ENCODE measurements at regions not wholly inside any gene's neighbourhood (a gene's known extent, or its start where the extent isn't known, plus 50 kb on each side); places are given as distances from the start of the nearest gene placed in this dataset.

DNA sequence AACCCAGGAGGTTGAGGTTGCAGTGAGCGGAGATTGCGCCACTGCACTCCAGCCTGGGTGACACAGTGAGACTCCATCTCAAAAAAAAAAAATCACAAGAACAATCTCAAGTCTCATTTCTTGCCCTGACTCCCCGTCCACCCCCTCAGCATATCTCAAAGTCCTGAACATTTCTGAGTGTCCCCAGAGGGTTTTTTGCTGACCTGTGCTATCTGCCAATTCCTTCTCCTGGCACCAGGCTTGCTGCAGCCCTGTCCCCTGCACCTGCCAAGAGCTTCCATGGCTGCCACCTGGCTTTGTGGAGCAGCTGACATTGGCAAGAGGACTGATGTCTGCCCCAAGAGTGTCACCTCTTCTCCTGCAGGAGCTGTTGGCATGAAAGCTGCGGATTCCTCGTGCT lies 54.9 kb upstream of the PTPRT start:
- CTCF ChIA-PET (ENCODE audit: low intra/inter-chr PET ratio, low total read pairs) = no interaction called here
- intact Hi-C loops (cut with micrococcal nuclease; ENCODE audit: unreplicated experiment) (no loop called here), in situ Hi-C loops (cut with HindIII; ENCODE audit: extremely low pct_ligation_motif_present, low pct_unique_long_range_greater_than_20kb) (no loop called here)
- no peaks in the 10 kb centered on the region for H4K20me1 ChIP-seq (ENCODE audit: insufficient read depth, low read length)
- no peaks in the 10 kb centered on the region for H3K36me3 ChIP-seq (replicated peaks in 1 of 2; ENCODE audit: control insufficient read depth in 1 of 2, insufficient read depth in 2 of 2, low read length in 2 of 2)
- H3K9me3 ChIP-seq (ENCODE audit: low read length) = no peaks in the 10 kb centered on the region
- TF ChIP-seq, protein P1, sequence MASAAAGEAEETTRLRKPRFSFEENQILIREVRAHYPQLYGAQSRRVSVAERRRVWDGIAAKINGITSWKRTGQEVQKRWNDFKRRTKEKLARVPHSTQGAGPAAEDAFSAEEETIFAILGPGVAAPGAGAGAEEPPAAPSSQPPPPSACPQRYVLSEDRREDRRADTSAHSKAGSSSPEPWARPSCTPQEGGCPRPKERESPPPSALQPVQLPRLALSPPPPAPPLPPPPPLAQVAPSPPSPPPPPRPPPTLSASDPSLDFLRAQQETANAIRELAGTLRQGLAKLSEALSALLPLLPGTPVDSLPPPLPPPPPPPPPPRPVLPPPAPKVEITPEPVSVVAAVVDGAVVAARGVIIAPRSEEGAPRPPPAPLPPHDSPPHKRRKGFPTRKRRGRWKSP (CRISPR knock-in tag; IDR thresholded peaks at IDR 0.05) = no peak
- no peak for TF ChIP-seq BCLAF1 (IDR thresholded peaks at IDR 0.05)
- TF ChIP-seq IKZF1 (IDR thresholded peaks at IDR 0.05) = no peak
- no peak for TF ChIP-seq STAT5B (CRISPR knock-in tag; IDR thresholded peaks at IDR 0.05)
- TF ChIP-seq MAFF (IDR thresholded peaks at IDR 0.05; ENCODE audit: low read depth, low read length) = peak; percentile 41; the same call in 1 of the 2 replicates
- no peak for TF ChIP-seq ZSCAN9 (CRISPR knock-in tag; IDR thresholded peaks at IDR 0.05; ENCODE audit: borderline replicate concordance)
- TF ChIP-seq ZBTB42 (CRISPR knock-in tag; IDR thresholded peaks at IDR 0.05) = no peak
- no peak for TF ChIP-seq ZBTB20 (CRISPR knock-in tag; IDR thresholded peaks at IDR 0.05; ENCODE audit: borderline replicate concordance, low read depth)
- no peak for TF ChIP-seq ZSCAN30 (CRISPR knock-in tag; IDR thresholded peaks at IDR 0.05)
- no peak for TF ChIP-seq RFXANK (CRISPR knock-in tag; IDR thresholded peaks at IDR 0.05)
- no peak for TF ChIP-seq ZFP36L1 (CRISPR knock-in tag; IDR thresholded peaks at IDR 0.05)
- TF ChIP-seq MAFK (conservative IDR thresholded peaks at IDR 0.05 in 1 of 2, IDR thresholded peaks at IDR 0.05 in 1 of 2; ENCODE audit: low read length in 2 of 2) = peak; percentile 80 to 83
- no peak for TF ChIP-seq RXRA (CRISPR knock-in tag; IDR thresholded peaks at IDR 0.05)
- no peak for TF ChIP-seq RERE (CRISPR knock-in tag; IDR thresholded peaks at IDR 0.05; ENCODE audit: low read depth)
- TF ChIP-seq SIX1 (CRISPR knock-in tag; IDR thresholded peaks at IDR 0.05; ENCODE audit: borderline replicate concordance) = no peak
- H3K79me2 ChIP-seq (ENCODE audit: insufficient read depth, low read length) = no peaks in the 10 kb centered on the region
- POLR2A ChIA-PET = no interaction called here
- DNase-seq (ENCODE audit: low spot score) = no peak
- no peaks in the 10 kb centered on the region for H3K4me1 ChIP-seq (ENCODE audit: insufficient read depth, low read length)
- H3K9ac ChIP-seq (ENCODE audit: insufficient read depth, low read depth, low read length) = no peak overlapping the region
- no peak overlapping the region for H3K27ac ChIP-seq (ENCODE audit: extremely low read length, insufficient read depth, low read length)
- H3K4me3 ChIP-seq (replicated peaks in 1 of 3; ENCODE audit: insufficient read depth in 1 of 3, low read depth in 2 of 3, low read length in 3 of 3) = no peak overlapping the region
- no peak overlapping the region for H3K4me2 ChIP-seq (ENCODE audit: low read depth, low read length)
- FAIRE-seq = no peak
- 23% methylated on average over 5 of the region's 5 CpGs for WGBS (ENCODE audit: low lambda C conversion rate)
- ATAC-seq = no peak
- H3K27me3 ChIP-seq (ENCODE audit: control insufficient read depth in 1 of 2, insufficient read depth in 2 of 2, low read length in 2 of 2) = peaks cover 0 to 9% of the 10 kb centered on the region in 2 experiments; a peak in 1 of 5 replicates
- no peak overlapping the region for H2AFZ ChIP-seq (ENCODE audit: low read length)
- no TSS peak for BruUV-seq (replicated peaks)

All from HepG2 (cell line).